Neuron (in vitro differentiated cells): ENCODE measurements at regions not wholly inside any gene's neighbourhood (a gene's known extent, or its start where the extent isn't known, plus 50 kb on each side); places are given as distances from the start of the nearest gene placed in this dataset.

Experiments used
- H2AFZ ChIP-seq: one replicate; pipeline ENCODE4 v1.6.1; 2013; ENCODE audit warnings: low read depth, mild to moderate bottlenecking, inconsistent platforms, low read length, moderate library complexity
- H3K27me3 ChIP-seq: one replicate; pipeline ENCODE4 v1.6.1; 2013; ENCODE audit warnings: low read length; ENCODE audit not compliant: insufficient read depth
- H3K36me3 ChIP-seq: one replicate; pipeline ENCODE4 v1.6.1; 2013; ENCODE audit warnings: low read length; ENCODE audit not compliant: insufficient read depth
- H3K4me1 ChIP-seq: one replicate; pipeline ENCODE4 v1.6.1; 2013; ENCODE audit warnings: low read length; ENCODE audit not compliant: insufficient read depth
- H3K4me3 ChIP-seq: 2 replicates; pipeline ENCODE4 v1.5.1; 2013; ENCODE audit warnings: mild to moderate bottlenecking, low read length, moderate library complexity
- H3K9me3 ChIP-seq: one replicate; pipeline ENCODE4 v1.6.1; 2013; ENCODE audit warnings: low read length

GRCh38 chr2:219714681-219715400, 87.4 kb downstream of the SLC4A3 start:
- Histone ChIP-seq H3K4me1 (no peaks in the 10 kb centered on the region), H3K27me3 (no peaks in the 10 kb centered on the region), H3K4me3 (no peak overlapping the region), H3K36me3 (no peaks in the 10 kb centered on the region), H2AFZ (no peak overlapping the region), H3K9me3 (no peaks in the 10 kb centered on the region)

DNA sequence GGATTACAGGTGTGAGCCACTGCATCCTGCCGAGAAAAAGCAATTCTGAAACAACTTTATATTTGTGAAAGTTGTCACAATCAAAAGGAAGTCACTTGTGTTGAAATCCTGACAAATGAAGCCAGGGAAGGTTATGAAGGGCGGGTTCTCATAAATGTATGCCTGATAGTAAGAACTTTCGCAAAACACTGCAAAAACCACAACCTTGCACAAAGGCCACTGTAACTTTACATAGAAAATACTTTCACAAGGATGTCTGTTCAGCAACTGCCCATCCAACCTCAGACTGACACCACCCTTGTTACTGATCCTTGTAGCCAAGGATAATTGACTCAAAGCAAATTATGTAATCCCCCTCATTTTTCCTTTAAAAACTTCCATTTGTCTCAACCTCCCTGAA, 90.6 kb downstream of the SLC4A3 start:
- Histone ChIP-seq H3K4me3 (no peak overlapping the region), H3K9me3 (no peaks in the 10 kb centered on the region), H3K36me3 (no peaks in the 10 kb centered on the region), H2AFZ (no peak overlapping the region), H3K27me3 (no peaks in the 10 kb centered on the region), H3K4me1 (peaks cover 8% of the 10 kb centered on the region)

- Histone ChIP-seq H3K36me3 (no peaks in the 10 kb centered on the region), H3K4me1 (peaks cover 8% of the 10 kb centered on the region), H3K9me3 (no peaks in the 10 kb centered on the region), H2AFZ (no peak overlapping the region), H3K4me3 (no peak overlapping the region), H3K27me3 (no peaks in the 10 kb centered on the region)
Observed at GRCh38 chr2:219719521-219719920, 92.1 kb downstream of the SLC4A3 start.

DNA sequence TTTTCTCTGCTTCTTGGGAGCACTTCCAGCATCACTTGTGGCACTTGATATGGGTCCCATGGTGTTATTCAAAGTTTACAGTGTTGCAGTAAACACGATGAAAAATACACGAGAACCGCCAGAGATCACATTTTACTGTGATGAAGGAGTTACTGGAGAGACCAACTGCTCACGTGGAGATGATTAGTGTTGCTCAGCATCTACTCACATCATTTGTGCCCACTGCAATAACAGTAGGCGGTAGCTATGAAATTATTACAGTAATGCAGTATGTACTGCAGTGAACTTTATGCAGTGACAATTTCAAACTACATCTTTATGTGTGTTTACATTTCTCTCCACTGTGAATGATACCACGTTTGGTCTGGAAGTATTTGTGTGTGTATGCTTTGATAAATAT, 93.5 kb downstream of the SLC4A3 start:
- Histone ChIP-seq H3K36me3 (no peaks in the 10 kb centered on the region), H3K4me3 (no peak overlapping the region), H3K4me1 (peaks cover 8% of the 10 kb centered on the region), H3K27me3 (no peaks in the 10 kb centered on the region), H3K9me3 (no peaks in the 10 kb centered on the region), H2AFZ (no peak overlapping the region)

DNA sequence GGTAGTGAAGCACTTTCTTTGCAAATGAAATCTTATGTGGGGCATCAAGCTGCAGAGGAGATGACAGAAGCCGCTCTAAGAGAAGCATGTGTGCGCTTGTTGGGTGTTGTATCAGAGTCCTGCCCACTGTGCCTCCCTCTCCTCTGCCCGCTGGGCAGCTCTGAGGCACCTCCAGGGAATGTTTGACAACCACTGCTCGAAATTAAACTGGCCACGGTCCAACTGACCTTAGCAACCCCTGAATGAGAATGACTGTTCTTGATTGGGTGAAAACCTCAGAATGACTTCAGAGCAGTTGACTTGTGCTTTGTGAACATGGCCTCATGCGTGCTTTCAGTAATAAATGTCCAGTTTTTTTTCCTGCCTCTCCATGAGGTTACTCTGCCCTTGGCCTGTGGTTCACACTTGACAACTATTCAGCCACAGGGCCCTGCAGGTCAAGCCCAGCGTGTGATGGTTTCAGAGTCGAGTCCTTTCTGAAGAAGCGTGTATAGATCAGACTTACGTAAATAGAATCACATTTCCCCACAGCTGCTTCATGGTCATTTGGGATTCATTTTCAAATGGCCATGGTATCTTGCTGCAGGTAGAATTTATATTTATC, 94.9 kb downstream of the SLC4A3 start:
- Histone ChIP-seq H3K36me3 (no peaks in the 10 kb centered on the region), H3K4me3 (no peak overlapping the region), H3K9me3 (no peaks in the 10 kb centered on the region), H2AFZ (no peak overlapping the region), H3K27me3 (no peaks in the 10 kb centered on the region), H3K4me1 (peaks cover 8% of the 10 kb centered on the region)

DNA sequence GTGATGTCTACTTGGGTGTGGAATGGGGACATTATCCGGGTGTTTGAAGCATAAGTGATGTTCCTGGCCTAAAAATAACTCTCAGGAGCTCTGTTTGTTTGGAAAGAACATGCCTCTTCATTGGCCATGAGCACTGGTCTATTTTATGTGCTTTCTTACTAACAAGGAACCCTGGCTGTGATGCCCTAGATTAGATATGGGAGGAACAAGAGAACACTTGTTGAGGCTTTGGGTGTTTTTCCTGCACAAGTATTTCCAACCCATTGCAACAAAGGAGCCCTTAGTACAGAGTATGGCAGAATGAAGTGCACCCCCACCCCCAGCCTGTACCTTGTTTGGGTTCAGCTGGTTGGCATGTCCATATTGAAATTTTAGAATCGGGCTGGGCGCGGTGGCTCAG, 95.9 kb downstream of the SLC4A3 start:
- Histone ChIP-seq H3K4me3 (no peak overlapping the region), H3K4me1 (peaks cover 8% of the 10 kb centered on the region), H2AFZ (no peak overlapping the region), H3K27me3 (no peaks in the 10 kb centered on the region), H3K9me3 (no peaks in the 10 kb centered on the region), H3K36me3 (no peaks in the 10 kb centered on the region)

DNA sequence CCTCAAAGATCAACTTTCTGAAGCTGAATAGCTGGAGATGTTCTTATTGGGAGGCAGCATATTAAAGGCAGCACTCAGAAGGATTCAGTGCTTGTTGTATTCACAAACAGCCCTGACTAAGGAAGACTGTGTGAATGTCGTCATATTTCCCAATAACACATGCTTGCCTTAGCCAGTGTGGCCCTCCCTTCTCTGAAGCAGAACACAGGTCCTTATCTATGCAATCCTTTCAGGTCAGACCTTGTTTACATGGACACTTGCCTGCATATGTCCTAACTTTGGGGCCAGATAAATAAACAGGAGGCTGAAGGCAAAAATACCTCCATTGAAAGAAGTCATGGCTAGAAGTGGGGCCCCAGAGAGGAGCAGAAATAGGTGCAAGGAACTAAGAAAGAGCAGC, 97.2 kb downstream of the SLC4A3 start:
- H3K4me3 ChIP-seq: no peak overlapping the region
- no peaks in the 10 kb centered on the region for H3K9me3 ChIP-seq
- no peaks in the 10 kb centered on the region for H3K27me3 ChIP-seq
- H2AFZ ChIP-seq: no peak overlapping the region
- H3K4me1 ChIP-seq: peaks cover 8% of the 10 kb centered on the region
- no peaks in the 10 kb centered on the region for H3K36me3 ChIP-seq

DNA sequence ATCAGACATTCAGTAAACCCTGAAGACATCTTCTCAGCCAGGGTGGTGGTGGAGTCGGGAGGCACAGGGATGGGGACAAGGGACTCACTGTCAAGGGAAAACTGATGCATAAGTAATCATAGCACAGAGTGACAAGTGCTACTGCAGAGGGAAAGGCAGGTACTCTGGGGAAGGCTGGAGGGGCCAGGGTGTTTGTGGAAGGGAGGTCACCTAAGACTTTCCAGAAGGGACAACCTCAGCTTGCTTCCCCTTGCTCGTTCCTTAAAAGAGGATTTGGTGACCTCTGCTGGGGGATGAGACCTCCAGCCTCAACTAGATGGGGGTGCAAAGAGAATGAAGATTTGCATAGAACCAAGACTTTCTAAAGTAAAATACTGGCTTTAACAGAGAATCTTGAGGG, 99.5 kb downstream of the SLC4A3 start:
- H3K27me3 ChIP-seq: no peaks in the 10 kb centered on the region
- H3K4me3 ChIP-seq: no peak overlapping the region
- no peaks in the 10 kb centered on the region for H3K9me3 ChIP-seq
- no peak overlapping the region for H2AFZ ChIP-seq
- H3K4me1 ChIP-seq: peaks cover 8% of the 10 kb centered on the region
- H3K36me3 ChIP-seq: no peaks in the 10 kb centered on the region

DNA sequence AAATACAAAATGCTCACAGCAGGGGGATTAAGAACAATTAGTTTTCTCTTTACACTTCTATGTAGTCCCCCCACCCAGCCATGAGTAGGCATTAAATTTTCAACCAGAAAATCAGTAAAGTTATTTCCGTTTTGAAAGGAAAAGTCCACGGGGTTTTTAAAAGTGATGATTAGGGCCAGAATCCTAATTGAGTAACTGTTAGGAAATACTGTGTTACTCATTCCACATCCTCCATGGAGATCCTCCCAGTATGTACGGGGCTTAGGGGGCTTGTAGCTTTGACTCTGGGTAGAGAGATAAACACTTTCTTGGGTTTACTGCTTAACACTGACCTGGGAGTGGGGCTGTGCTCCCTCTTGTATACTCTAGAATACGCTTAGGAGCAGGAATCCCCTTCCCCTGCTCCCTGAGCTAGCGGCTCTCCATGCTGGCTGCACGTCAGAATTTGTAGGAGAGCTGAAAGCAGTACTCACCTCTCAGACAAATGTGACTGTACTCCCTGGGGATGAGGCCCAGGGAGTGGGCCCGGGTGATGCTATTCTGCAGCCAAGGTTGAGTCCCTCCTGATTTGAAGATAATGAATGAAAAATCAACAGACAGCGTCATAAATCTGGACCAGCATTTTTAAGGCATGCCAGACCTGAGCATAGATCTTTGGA, 100.5 kb downstream of the SLC4A3 start:
- Histone ChIP-seq H3K9me3 (no peaks in the 10 kb centered on the region), H3K36me3 (no peaks in the 10 kb centered on the region), H3K4me1 (no peaks in the 10 kb centered on the region), H3K27me3 (no peaks in the 10 kb centered on the region), H3K4me3 (no peak overlapping the region), H2AFZ (no peak overlapping the region)

GRCh38 chr2:219728991-219729487, 101.6 kb downstream of the SLC4A3 start:
- no peaks in the 10 kb centered on the region for H3K27me3 ChIP-seq
- H3K36me3 ChIP-seq: no peaks in the 10 kb centered on the region
- no peaks in the 10 kb centered on the region for H3K9me3 ChIP-seq
- no peaks in the 10 kb centered on the region for H3K4me1 ChIP-seq
- no peak overlapping the region for H2AFZ ChIP-seq
- no peak overlapping the region for H3K4me3 ChIP-seq

DNA sequence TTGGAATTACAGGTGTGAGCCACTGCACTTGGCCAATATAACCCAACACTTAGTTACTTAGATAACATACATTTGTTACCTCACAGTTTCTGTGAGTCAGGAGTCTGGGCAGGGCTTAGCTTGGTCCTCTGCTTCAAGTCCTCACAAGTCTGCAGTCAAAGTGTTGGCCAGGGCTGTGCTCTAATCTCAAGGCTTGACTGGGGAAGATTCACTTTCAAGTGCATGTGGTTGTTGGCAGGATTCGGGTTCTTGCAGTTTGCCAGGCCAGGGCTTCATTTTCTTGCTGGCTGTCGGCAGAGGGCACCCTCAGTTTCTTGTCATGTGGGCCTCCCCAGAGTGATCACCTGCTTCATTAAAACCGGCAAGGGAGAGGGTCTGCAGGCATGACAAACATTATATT, 103.7 kb downstream of the SLC4A3 start:
- H3K27me3 ChIP-seq: no peaks in the 10 kb centered on the region
- no peaks in the 10 kb centered on the region for H3K36me3 ChIP-seq
- no peaks in the 10 kb centered on the region for H3K9me3 ChIP-seq
- H2AFZ ChIP-seq: no peak overlapping the region
- H3K4me1 ChIP-seq: no peaks in the 10 kb centered on the region
- H3K4me3 ChIP-seq: no peak overlapping the region

DNA sequence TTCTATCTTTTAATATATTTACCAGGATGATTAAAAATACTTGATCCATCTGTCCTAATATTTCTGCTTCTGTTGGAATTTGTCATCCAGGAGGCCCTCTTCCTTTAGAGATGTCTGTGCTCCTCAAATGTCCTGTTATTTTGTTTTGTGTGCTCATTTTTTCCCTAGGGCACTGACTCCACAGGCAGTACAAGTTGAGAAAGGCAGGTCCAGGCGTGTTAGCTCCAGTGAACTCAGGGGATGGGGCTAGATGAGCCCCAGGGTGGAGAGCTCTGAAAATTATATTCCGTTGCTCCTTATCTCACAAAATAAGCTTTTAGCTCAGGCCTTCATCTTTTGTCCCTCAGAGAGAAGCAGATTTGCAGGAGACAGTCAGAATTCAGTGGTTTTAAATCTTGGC, 105.7 kb downstream of the SLC4A3 start:
- no peaks in the 10 kb centered on the region for H3K27me3 ChIP-seq
- H3K36me3 ChIP-seq: no peaks in the 10 kb centered on the region
- peaks cover 4% of the 10 kb centered on the region for H3K4me1 ChIP-seq
- no peaks in the 10 kb centered on the region for H3K9me3 ChIP-seq
- H3K4me3 ChIP-seq: no peak overlapping the region
- H2AFZ ChIP-seq: no peak overlapping the region

DNA sequence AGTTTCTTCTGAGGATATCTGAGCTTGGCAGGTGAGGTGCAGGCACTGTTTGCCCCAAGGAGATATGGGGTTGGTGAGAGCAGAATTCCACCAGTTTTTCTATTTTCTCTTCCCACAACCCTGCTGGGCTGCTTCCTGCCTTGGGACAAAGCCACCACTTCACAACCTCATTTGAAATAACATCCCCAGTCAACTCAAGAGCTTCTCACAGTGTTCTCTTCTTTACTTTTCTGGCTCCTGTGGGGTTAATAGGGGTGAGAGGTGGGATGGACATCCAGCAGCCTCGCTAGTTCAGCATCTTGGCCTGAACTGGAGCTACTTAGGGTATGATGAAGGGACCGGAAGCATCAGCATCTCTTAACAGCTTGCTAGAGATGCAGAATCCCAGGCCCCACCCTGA, 106.3 kb downstream of the SLC4A3 start:
- H3K9me3 ChIP-seq: no peaks in the 10 kb centered on the region
- H3K36me3 ChIP-seq: no peaks in the 10 kb centered on the region
- peaks cover 4% of the 10 kb centered on the region for H3K4me1 ChIP-seq
- H3K4me3 ChIP-seq: no peak overlapping the region
- H2AFZ ChIP-seq: no peak overlapping the region
- no peaks in the 10 kb centered on the region for H3K27me3 ChIP-seq
